Astrocyte of the spinal cord (primary cell): ENCODE measurements at regions not wholly inside any gene's neighbourhood (a gene's known extent, or its start where the extent isn't known, plus 50 kb on each side); places are given as distances from the start of the nearest gene placed in this dataset.

ENCODE experiments used
- DNase-seq: peaks from one replicate; pipeline ENCODE4 v3.0.0; 2011; ENCODE audit warnings: low read depth, low spot score
- H3K4me3 ChIP-seq: 2 replicates; pipeline ENCODE4 v1.5.1; 2011; ENCODE audit warnings: low read depth, mild to moderate bottlenecking, low read length, moderate library complexity
- CTCF ChIP-seq: IDR thresholded peaks from 2 replicates; pipeline ENCODE4 v1.5.1; 2012; ENCODE audit warnings: low read depth, mild to moderate bottlenecking, low read length, inconsistent platforms
- in situ Hi-C: cut with HindIII; loops from 2 replicates; pipeline ENCODE4 v1.10.0; 2017; ENCODE audit warnings: low sequenced_read_pairs

DNA sequence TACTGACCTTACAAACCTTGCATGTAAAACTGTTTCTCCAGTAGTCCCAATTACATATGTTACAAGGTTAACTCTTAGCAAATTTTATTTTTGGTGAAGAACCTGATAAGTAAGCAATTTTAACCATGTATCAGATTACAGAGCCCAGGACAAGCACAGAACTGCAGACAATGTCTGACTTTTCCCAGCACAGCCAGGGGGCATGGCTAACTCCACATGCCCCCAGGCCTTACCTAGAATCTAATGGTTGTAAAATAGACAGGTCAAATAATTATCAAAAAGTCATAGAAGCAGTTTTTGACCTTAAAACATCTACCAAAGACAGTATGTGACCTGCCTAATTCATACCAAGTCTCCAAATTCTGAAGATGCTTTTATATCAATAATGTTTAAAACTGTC, 364.1 kb downstream of the FOXO1 start:
- in situ Hi-C loops: no loop called here
- TF ChIP-seq CTCF: no peak
- no peak for DNase-seq
- no peak overlapping the region for H3K4me3 ChIP-seq

DNA sequence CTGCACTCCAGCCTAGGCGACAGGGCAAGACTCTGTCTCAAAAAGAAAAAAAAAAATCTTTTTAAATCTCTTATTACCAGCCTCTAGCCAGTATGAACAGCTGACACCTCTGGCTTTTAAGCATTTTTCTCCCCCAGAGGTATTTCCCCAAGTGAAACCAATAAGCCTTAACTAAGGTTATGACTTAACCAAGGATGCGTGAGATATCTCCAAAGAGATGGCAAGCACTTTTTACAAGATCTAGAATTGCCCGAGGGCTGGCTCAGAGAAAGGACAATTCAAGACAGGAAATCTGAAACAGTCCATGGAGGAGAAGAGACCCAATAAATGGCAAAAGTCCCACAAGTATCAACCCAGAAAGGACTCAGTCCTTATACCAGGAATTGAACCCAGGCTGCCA, 362.1 kb downstream of the FOXO1 start:
- in situ Hi-C loops: no loop called here
- DNase-seq: no peak
- no peak for TF ChIP-seq CTCF
- H3K4me3 ChIP-seq: no peak overlapping the region

DNA sequence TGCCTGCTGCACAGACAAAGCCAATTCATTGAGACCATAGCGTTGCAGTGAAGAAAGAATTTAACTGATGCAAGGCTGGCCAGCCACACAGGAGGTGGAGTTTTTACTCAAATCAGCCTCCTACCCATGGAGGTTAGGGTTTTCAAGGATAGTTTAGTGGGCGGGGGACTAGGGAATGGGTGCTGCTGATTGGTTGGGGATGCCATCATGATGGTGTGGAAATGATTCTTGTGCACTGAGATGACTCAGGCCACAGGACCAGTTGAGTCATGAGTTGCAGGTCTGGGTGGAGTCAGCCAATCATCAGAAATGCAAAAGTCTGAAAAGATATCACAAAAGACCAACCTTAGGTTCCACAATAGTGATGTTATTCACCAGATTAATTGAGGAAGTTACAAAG, 359.6 kb downstream of the FOXO1 start:
- in situ Hi-C loops: no loop called here
- H3K4me3 ChIP-seq: no peak overlapping the region
- no peak for DNase-seq
- no peak for TF ChIP-seq CTCF

DNA sequence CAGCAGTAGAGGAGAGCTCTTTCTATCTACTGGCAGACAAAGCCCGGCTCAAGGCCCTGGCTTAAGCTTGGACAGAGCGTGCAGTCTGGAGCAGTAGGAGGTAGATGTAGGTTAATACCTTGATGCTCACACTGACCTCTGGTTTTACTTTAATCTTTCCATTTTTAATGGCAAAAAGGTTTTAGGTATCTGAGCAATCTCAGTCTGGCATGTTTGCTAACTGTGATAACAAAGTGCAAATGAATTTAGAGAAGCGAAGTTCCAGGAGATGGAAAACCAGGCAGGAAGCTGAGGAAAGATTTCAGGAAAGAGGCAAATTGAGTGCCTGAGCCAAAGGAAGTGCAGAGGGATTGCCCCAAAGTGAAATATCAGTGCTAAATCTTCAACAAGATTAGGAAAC, 356.6 kb downstream of the FOXO1 start:
- in situ Hi-C loops: no loop called here
- no peak for DNase-seq
- no peak for TF ChIP-seq CTCF
- no peak overlapping the region for H3K4me3 ChIP-seq

GRCh38 chr13:40311356-40312101, 354.9 kb downstream of the FOXO1 start:
- in situ Hi-C loops: no loop called here
- DNase-seq: no peak
- no peak for TF ChIP-seq CTCF
- H3K4me3 ChIP-seq: no peak overlapping the region

DNA sequence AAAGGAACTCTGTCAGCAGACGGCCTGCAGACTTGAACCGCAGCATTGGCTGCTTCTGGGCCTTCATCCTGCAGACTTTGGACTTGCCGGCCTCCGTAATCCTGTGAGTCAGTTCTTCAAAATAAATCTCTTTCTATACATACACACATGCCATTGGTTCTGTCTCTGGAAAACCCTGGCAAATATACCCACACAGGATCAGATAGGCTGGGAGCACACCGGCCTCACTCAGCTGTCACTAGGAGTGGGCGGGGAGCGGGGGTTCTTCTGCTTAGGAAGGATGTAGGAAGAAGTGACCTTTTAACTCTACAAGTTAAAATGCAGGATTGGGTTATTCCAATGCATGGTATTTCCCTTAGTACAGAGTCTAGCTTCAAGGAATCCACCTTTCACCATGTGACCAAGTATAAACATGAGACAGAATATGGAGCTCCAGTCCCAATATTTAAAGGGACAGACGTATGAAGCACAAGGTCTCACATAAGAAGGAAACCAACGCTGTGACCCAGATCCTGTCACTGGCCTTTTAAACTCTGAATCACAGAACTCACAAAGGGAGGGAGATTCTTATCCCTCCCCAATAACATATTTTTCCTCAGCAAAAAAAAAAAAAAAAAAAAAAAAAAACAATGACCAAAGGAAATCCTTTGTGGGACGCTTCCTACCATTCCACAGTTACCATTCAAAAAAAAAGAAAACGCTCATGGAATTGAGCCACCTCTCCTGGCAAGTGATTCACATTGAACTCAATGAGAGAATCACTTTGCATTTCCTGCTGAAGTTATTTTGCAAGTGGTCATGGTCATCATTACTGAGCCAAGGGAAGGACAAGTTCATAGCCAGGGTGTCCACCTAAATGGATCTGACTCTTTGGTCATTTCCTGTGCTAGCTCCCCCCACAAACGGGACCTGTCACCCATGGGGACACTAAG, 352.9 kb downstream of the FOXO1 start:
- no peak for TF ChIP-seq CTCF
- no peak for DNase-seq
- no peak overlapping the region for H3K4me3 ChIP-seq
- in situ Hi-C loops: no loop called here
